GM18511 (cell line): ENCODE measurements at regions not wholly inside any gene's neighbourhood (a gene's known extent, or its start where the extent isn't known, plus 50 kb on each side); places are given as distances from the start of the nearest gene placed in this dataset.

Source experiments
- ATAC-seq: cut with Tn5 transposase; IDR thresholded peaks from one replicate; pipeline ENCODE4 v1.9.1; 2021; ENCODE audit warnings: mild to moderate bottlenecking, moderate library complexity; ENCODE audit not compliant: unreplicated experiment

DNA sequence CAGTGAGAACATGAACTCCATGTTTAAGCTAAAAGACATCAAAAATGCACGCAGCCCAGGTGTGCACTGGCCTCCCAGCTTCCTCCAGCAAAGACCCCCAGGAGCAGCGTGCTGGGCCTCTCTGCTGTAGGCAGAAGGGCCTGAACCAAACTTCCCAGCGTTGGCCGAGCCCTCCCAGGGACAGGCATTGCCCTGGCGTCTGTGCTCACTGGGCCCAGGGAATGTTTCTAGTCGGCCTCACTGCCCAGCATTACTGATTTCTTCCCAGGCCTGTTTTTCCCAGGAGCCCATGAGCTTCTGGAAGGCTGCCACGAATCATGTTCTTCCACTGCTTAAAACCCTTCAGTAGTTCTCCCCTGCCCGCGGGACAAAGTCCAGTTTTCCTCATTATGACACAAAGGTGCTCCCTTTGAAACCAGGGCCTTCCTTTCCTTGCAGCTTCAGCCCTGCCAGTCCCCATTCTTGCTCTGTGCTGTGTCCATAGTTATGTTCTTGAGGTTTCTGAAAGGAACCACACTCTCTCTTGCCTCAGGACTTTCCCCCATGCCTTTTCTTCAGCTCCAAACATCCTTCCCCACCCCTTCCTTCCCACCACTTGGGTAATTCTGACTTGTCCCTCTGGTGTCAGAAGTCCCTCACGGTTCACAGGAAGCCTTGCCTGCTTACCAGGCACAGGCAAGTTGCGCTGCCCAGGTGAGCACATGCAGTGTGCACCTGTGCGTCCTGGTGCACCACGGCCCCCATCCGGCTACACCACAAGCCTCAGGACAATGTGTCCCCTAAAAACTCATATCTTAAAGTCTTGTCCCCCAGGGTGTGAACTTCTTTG lies 93.4 kb upstream of the ENPP6 start:
- no peak for ATAC-seq

DNA sequence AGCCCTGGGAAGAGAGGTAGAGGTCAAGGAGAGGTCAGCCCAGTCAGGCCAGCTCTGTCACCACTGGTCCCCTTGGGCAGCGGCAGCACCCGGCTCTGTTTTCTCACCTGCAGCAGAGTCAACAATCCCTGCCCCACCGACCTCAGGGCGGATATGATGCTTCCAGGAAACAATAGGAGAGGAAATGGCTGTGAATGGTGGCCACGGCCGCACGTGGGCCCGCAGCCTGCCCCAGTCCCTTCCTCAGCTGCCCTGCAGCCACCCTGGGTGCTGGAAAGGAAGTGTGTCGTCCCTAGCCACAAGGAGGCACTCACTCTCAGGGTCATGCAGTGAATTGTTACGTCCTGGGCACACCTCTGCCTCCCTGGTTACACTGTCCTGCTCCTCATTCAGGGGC lies 92.5 kb upstream of the ENPP6 start:
- no peak for ATAC-seq

DNA sequence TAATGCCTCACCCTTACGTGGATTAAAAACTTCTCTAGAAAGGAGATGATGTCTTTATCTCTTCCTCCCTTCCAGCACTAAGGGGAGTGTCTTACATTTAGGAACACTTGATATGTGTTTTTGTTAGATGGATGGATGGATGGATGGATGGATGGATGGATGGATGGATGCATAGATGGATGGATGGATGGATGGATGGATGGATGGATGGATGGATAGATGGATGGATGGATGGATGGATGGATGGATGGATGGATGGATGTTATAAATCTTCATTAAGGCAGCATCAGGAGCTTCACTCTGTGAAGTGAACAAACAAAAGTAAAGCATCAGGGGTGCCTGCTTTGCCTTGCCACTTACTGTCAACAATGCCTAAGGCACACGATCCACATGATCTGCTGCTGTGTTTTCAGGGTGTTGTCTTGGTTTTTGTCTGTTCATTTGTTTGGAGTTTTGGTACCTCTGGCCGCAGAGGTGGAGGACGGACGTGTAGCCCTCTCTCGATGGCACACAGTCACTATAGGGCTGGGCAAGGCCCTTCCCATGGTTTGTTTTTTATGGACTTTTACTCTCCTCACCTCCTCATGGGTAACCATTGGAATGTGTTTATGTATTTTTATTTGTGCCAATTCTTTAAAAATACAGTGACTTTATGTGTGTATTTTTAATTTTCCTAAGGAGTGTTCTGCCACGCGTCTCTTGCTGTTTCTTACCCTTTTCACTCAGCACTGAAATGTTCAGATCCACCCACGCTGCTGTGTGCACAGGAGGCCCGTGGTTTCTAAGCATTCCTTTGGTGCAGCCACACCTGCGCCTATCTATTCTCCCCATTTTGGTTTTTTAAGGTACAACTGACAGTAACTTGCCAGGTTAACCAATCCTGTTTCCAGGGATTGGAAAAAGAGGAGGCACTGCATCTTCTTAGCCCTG lies 91.8 kb upstream of the ENPP6 start:
- no peak for ATAC-seq

DNA sequence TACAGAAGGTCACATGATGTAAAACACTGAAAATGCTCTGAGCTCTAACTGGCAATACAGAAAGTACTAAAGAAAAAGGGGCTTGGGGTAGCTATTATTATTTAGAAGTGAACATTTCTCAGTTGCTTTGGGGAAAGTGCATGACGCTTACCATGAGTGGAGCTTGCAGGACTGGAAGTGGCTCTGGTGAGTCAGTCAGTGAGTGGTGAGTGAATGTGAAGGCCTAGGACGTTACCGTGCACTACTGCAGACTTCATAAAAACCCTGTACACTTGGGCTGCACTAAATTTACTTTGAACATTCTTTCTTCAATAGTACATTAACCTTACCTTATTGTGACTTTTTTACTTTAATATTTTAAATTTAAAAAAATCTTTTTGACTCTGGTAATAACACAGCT lies 89.3 kb upstream of the ENPP6 start:
- ATAC-seq: no peak

DNA sequence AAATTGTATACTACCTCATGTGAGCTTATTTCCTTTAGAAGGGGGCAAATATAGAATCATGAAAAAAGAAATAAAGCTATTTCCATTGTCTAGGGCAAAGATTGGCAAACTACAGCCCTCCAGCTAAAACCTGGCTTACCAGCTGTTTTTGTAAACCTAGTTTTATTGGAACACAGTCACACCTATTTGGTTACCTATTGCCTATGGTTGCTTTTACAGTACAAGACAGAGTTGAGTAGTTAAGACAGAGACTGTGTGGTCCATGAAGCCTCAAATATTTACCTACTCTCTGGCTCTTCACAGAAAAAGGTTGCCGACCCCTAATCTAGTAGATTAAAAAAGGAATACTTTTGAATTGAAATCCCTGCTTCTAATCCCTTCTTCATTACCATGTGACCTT lies 88.8 kb upstream of the ENPP6 start:
- ATAC-seq: no peak

DNA sequence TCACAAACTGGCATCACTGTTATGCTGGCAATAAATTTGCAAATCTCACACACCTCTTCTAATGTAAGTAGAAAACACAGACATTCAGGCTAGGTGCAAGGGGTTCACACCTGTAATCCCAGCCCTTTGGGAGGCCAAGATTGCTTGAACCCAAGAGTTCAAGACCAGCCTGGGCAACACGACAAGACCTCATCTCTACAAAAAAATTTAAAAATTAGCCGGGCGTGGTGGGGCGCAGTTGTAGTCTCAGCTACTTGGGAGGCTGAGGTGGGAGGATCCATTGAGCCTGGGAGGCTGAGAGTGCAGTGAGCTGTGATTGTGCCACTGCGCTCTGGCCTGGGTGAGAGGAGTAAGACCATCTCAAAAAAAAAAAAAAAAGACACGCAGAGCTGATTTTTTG lies 83.1 kb upstream of the ENPP6 start:
- no peak for ATAC-seq

DNA sequence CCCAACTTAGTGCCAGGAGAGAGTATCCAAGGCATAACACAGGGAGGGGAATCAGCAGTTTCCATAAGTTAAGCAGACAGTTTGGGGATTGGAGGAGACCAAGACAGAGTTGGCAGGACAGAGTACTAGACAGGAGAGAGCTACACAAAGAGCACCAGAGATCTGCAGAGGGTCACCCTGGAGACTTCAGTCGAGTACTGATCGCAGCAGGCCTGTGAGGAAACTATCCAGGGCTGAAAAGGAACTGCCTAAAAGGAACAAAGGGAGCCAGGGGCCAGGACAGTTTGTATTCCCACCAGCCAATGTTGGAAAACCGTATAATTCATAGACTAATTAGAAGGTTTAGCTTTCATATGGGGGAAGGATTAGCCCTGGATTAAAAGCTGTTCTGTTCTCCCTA lies 80.6 kb upstream of the ENPP6 start:
- no peak for ATAC-seq

DNA sequence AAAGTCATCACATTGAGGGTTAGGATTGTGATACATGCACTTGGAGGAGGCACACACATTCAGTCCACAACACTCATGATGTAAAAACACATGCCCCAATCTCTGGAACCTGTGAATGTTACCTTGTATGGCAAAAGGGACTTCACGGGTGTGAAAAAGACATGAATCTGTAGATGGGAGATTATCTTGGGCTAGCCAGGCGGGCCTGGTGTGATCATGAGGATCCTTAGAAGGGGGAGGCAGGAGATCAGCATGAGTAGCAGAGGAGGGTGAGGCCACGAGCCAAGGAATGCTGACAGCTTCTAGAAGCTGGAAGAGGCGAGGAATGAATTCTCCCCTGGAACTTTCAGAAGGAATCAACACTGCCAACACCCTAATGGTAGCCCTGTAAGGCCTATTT lies 77.5 kb upstream of the ENPP6 start:
- no peak for ATAC-seq

DNA sequence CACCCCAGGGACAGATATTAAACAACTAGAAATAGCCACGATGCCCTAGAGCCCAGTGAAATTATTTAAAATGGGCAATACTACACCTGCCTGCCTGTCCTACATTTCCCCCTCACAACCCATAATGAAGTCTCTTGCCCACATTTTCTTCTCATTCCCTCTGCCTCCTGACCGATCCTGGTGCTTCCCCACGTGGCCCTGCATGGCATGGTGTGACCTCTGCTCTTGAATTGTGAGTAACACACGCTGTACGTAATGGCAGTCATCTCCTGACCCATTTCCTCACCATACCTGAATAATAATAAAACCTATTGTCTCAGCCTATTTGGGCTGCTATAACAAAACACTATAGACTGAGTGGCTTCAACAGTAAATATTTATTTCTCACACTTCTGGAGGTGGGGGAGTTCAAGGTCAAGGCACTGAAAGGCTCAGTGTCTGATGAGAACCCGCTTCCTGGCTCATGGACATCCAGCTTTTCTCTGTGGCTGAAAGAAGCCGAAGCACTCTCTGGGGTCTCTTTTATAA lies 77.0 kb upstream of the ENPP6 start:
- no peak for ATAC-seq

DNA sequence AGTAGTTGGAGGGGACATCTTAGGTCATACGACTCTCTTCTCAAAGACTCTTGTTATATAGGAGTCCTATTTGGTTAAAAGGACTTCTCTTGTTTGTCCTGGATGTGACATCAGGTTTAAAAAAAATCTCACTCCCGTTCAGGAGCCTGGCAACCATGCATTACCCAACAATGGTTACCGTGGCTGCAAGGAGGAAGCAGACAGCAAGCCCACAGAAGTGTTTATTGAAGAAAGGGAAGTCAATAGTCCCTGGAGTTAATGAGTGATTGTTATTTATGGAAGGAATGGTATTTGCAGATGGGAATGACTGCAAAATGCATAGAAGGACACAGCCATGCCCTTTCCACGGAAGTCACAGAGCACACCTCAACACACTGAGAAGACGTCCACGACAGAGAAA lies 75.9 kb upstream of the ENPP6 start:
- ATAC-seq: no peak

DNA sequence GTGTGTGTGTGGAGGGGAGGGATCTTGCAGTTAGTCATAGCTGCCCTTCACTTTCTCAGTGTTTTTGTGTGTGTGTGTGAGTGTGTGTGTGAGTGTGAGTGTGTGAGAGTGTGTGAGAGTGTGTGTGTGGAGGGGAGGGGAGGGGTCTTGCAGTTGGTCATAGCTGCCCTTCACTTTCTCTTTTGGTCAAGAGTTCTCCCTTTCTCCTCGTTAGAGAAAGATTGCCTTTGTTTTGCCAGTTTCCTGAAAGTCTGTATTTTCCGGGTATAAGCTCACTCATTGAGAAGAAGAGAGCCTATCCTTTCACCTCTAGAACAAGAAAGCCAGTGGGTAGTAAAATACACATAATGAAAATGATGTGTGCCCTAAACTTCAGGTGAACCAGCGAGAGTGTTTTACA lies 75.2 kb upstream of the ENPP6 start:
- ATAC-seq: no peak

DNA sequence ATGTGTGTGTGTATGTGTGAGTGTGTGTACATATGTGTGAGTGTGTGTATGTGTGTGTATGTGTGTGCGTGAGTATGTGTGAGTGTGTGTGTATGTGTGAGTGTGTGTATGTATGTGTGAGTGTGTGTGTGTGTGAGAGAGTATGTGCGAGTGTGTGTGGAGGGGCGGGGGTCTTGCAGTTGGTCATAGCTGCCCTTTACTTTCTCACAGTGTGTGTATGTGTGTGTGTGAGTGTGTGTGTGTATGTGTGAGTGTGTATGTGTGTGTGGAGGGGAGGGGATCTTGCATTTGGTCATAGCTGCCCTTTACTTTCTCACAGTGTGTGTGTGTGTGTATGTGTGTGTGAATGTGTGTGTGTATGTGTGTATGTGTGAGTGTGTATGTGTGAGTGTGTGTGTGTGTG lies 74.8 kb upstream of the ENPP6 start:
- ATAC-seq: no peak

DNA sequence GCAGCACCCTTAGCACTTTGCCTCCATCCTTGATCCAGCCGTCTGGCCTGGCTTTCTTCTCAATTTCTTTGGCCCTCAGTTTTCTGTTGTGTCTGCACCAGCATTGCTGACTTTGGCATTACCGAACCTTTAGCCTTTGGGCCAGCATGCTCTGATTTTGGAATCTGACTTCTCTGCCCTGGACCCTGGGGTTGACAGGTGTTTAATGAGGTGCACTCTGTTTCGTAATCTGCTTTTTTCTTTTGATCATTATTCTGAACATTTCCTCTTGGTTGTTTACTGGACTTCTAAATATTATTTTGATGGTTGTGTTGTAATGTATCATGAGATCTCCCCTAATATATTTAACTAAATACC lies 71.5 kb upstream of the ENPP6 start:
- ATAC-seq: no peak

DNA sequence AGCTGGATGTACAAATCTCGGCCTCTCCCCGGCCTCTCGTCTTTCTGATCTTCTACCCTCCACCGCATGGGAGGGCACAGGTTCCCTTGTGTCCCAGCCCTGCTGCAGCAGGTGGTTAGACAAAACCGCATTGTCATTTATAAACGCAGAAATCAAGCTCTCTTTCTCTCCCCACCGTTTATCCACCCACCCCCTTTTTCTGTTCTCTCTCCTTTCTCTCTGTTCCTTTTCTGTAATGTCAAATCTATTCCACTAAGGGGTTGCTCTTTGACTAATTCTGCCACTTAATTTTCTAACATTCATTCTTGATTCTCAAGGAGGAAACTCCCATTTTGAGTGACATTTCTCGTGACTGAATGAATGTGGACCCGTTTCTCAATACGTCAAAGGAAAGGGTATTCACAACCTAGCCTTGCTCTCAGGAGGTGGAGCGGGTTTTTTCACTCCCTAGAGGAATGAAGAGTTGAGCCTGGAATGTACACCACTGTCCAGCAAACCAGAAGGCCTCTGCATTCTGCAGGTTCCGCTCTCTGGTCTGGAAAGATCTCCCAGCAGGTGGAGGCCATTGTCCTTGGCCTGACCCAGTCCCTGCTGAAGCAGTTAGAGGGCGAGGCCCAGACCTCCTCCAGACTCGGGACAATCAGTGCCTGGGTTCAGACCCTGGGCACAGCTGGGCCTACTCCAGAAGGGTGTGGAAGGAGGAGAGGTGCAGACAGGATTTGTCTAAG lies 70.9 kb upstream of the ENPP6 start:
- peak; percentile 74 for ATAC-seq

DNA sequence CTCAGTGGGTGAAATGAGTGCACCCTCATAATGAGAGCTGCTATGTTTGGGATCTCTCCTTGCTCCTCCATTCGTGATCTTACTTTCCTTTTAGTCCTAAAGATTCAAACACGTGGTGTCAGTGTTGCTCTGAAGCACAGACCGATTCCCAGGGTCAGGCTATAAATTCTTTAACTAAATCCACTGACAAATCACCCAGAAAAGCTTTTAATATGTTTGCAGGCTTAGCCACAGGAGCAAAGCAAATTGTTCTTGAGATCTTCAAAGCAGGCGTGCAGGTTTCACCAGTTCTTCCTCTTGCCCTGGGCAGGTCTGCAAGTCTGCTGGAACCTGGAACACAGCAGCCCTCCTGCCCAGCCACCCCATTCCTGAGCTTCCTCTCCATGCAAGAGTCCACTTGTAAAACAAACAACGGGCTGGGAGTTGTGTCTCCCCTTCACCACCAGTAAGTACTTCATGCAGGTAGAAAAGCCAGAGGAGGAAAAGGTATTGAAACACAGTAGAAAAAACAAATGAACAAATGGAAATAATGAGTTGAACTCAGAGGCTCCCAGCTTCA lies 70.1 kb upstream of the ENPP6 start:
- ATAC-seq: no peak

DNA sequence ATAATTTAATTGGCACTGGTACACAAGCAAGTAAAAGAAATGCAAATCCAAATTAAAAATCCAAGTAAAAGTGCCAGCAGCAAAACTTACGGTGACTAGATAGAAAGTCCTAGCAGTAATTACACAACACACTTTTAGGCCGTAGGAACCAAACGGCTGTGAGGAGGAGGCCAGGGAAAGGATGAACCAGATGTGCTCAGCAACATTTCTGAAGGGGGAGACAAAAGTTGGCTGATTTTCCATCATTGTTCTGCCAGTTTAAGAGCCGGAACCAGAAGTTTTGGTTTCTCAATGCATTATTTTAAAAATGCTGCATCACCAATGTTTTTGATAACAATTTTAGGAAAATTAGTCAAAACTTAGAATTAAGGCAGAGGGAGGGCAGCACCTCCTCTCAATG lies 68.7 kb upstream of the ENPP6 start:
- no peak for ATAC-seq

DNA sequence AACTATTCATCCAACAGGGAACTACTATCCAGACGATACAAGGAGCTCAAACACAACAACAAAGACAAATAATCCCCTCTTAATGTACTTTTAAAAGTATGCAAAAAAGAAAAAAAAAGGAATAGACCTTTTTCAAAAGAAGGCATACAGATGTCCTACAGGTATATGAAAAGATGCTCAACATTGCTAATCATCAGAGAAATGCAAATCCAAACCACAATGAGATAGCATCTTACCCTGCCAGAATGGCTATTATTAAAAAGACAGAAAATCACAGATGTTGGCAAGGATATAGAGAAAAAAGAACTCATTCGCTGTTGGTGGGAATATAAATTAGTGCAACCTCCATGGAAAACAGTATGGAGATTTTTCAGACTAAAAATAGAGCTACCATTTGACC lies 67.1 kb upstream of the ENPP6 start:
- ATAC-seq: no peak

DNA sequence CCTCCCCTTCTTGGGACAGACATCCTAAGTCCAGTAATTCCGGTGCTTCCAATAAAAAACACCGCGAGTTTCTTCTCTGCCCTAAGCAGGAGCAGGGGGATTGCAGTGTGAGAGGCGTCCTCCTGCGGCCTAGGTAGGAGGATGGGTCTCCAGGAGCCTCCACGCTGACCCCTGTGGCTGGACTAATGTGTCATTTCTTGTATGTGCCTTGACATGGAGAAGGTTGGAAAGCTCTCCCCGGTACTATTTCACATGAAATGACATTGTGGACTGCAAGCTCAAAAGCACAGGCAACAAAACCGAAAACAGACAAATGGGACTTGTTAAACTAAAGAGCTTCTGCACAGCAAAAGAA lies 66.6 kb upstream of the ENPP6 start:
- ATAC-seq: no peak

DNA sequence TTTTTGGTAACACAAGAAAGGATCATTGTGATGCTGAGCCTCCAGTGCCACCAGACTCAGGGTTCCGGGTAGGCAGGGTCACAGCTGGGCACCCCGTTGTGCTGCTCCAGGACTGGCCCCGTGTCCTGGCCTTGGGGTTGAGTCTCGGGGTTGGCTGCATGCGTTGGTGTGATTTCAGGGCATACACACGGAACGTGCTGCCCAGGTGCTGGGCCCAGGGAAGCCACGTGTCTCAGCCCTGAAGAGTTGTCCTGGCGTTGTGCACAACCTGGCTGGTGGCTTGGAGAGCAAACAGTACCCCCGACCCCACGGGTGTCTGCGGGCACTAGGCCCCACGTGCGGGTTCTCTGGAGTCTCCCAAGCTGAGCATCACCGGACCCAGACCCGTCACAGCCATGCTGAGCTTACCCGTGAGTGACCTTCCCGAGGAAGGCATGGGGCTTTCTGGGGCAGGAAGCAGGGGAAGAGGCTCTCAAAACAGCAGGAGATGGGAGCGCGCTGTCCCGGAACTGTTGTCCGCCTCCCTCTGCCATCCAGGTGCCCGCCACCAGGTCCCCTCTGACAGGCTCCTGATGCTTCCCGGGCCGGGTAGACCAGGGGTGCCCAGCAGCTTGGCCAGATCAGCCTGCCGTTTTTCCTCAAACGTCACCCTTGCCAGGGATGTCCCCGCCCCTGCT lies 66.1 kb upstream of the ENPP6 start:
- ATAC-seq: peak; percentile 0

DNA sequence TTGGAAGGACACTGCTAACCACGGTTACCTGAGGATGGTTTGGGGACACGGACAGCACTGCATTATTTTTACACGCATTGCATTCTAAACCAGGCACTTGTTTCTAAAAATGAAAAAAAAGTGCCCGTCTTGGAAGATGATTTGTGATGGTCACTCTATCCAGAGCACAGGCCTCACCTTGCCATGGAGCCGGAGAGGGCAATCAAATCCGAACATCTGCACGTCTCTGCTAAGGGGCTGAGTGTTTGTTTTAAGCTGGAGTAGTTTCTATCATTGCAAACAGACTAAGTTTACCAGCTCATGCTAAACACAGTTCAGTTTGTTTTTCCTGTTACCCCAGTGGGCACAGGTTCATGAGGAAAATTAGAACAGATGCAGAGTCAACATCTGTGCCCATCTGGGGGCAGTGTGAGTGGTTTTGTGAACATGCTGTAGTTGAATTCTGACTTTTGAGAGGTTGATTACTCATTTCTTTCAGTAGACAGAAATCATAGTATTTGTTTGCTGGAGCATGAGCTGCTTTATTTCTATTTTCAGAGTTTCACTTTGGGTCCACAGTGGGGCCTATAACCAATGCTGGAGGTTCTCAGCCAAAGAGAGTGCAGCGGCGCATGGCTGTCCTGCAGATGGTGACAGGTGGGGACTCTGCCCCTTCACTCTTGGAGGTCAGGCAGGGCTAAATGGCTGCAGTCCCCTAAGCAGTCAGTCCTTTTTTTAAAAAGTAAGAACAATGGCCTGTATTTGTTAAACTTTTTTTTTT lies 65.4 kb upstream of the ENPP6 start:
- peak; percentile 65 for ATAC-seq
